Activated CD8-positive, alpha-beta T cell treated with anti-CD3 and anti-CD28 coated beads, Interleukin-2, amount 10 ng/mL, durations not matched to agents 7 days and 5 days (primary cell): ENCODE measurements at regions not wholly inside any gene's neighbourhood (a gene's known extent, or its start where the extent isn't known, plus 50 kb on each side); places are given as distances from the start of the nearest gene placed in this dataset.

Source experiments
- ATAC-seq: fragments of 150-1000 bp; cut with Tn5 transposase; one replicate; pipeline ENCODE4 v1.10.0; 2021; ENCODE audit warnings: moderate library complexity
- CTCF ChIA-PET: fragments of 350-600 bp; sonication (Branson Sonifier 250); formaldehyde crosslinking; loops from one replicate; lab custom pipeline; 2021; ENCODE audit warnings: antibody characterized with exemption; lab: Charles Lee
- POLR2A ChIA-PET: fragments of 350-600 bp; sonication (Branson Sonifier 250); formaldehyde crosslinking; loops from one replicate; lab custom pipeline; 2021; ENCODE audit warnings: antibody characterized with exemption; lab: Charles Lee
- DNase-seq: peaks from one replicate; pipeline ENCODE4 v3.0.0-alpha.2; 2020
- H3K27ac Mint-ChIP-seq: one replicate; pipeline ENCODE4 v1.8.0; 2021; ENCODE audit warnings: mild to moderate bottlenecking, mixed read lengths
- H3K27me3 Mint-ChIP-seq: one replicate; pipeline ENCODE4 v1.8.0; 2021; ENCODE audit warnings: low read depth, mixed read lengths
- H3K36me3 Mint-ChIP-seq: one replicate; pipeline ENCODE4 v1.8.0; 2021; ENCODE audit warnings: low read depth, mixed read lengths
- H3K4me1 Mint-ChIP-seq: one replicate; pipeline ENCODE4 v1.8.0; 2021; ENCODE audit warnings: low read depth, mixed read lengths
- H3K4me3 Mint-ChIP-seq: one replicate; pipeline ENCODE4 v1.8.0; 2021; ENCODE audit warnings: mild to moderate bottlenecking, mixed read lengths
- H3K9me3 Mint-ChIP-seq: one replicate; pipeline ENCODE4 v1.8.0; 2022; ENCODE audit warnings: mixed read lengths; ENCODE audit not compliant: insufficient read depth

DNA sequence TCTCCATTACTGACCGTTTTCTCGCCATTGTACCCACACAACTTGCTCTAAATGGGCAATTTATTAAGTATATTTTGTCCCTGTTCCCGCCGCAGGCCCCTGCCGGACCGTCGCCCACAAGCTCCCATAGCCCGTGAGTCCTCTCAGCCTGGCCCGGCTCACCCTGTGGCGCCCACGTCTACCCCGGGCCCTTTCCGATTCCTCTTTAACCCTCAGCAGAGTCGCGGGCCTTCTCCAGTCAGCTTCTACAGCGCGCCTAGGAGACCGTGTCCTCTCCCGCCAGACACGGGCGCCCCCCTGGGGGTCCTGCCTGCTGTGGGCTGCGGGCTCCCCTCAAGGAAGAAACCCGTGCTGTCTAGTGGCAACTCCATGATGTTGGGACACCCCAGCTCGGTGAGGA is 57.8 kb upstream of the SPATA31E1 start:
- no peak for ATAC-seq
- POLR2A ChIA-PET: no interaction called here
- CTCF ChIA-PET: no interaction called here
- DNase-seq: no peak
- no peaks in the 10 kb centered on the region for H3K4me1 Mint-ChIP-seq
- no peaks in the 10 kb centered on the region for H3K9me3 Mint-ChIP-seq
- H3K27ac Mint-ChIP-seq: no peak overlapping the region
- no peaks in the 10 kb centered on the region for H3K36me3 Mint-ChIP-seq
- no peak overlapping the region for H3K4me3 Mint-ChIP-seq
- H3K27me3 Mint-ChIP-seq: peaks cover 8% of the 10 kb centered on the region

GRCh38 chr9:87826331-87826730 is 56.3 kb upstream of the SPATA31E1 start:
- Mint-ChIP-seq H3K27ac (no peak overlapping the region), H3K9me3 (no peaks in the 10 kb centered on the region), H3K36me3 (no peaks in the 10 kb centered on the region), H3K4me1 (no peaks in the 10 kb centered on the region), H3K4me3 (no peak overlapping the region), H3K27me3 (peaks cover 9% of the 10 kb centered on the region)
- POLR2A ChIA-PET: no interaction called here
- DNase-seq: no peak
- CTCF ChIA-PET: interaction anchor here (0.9 kb wide), 1 partner anchor 14 kb away, joined by 3 read pairs; no protein-coding TSS in a partner anchor
- ATAC-seq: no peak

DNA sequence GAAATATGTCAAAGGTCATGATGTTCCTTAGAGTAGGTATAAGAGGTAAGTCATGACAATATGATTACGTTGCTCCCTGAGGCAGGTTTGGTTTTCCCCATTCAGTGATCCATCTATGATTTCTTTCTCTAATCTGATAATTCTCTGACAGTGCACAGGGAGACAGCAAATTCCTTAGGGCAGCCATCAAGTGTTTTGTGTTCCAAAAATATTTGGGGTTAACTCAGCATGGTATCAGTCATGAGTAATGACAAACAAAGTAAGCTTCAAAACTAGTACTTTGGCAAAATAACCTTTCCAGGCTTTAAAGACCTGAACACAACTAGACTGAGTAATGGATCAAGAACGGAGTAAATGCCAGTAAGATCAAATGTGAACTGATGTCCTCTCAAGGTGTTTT is 55.3 kb upstream of the SPATA31E1 start:
- POLR2A ChIA-PET: no interaction called here
- H3K4me3 Mint-ChIP-seq: no peak overlapping the region

GRCh38 chr9:87829756-87830155 is 52.9 kb upstream of the SPATA31E1 start:
- DNase-seq: no peak
- H3K27ac Mint-ChIP-seq: no peak overlapping the region
- POLR2A ChIA-PET: no interaction called here
- CTCF ChIA-PET: no interaction called here
- H3K4me1 Mint-ChIP-seq: no peaks in the 10 kb centered on the region
- peaks cover 8% of the 10 kb centered on the region for H3K27me3 Mint-ChIP-seq
- H3K36me3 Mint-ChIP-seq: no peaks in the 10 kb centered on the region
- no peak overlapping the region for H3K4me3 Mint-ChIP-seq
- H3K9me3 Mint-ChIP-seq: no peaks in the 10 kb centered on the region
- ATAC-seq: no peak

More for the DNA sequence above, 55.3 kb upstream of the SPATA31E1 start:
- Mint-ChIP-seq H3K27ac (no peak overlapping the region), H3K4me1 (no peaks in the 10 kb centered on the region), H3K36me3 (no peaks in the 10 kb centered on the region), H3K9me3 (no peaks in the 10 kb centered on the region), H3K27me3 (peaks cover 13% of the 10 kb centered on the region)
- ATAC-seq (no peak), DNase-seq (no peak)
- CTCF ChIA-PET: no interaction called here

GRCh38 chr9:87830446-87830845 is 52.2 kb upstream of the SPATA31E1 start:
- ATAC-seq: no peak
- Mint-ChIP-seq H3K36me3 (no peaks in the 10 kb centered on the region), H3K4me3 (no peak overlapping the region), H3K9me3 (no peaks in the 10 kb centered on the region), H3K27ac (no peak overlapping the region), H3K4me1 (no peaks in the 10 kb centered on the region), H3K27me3 (peaks cover 8% of the 10 kb centered on the region)
- POLR2A ChIA-PET: no interaction called here
- CTCF ChIA-PET: no interaction called here
- DNase-seq: no peak

DNA sequence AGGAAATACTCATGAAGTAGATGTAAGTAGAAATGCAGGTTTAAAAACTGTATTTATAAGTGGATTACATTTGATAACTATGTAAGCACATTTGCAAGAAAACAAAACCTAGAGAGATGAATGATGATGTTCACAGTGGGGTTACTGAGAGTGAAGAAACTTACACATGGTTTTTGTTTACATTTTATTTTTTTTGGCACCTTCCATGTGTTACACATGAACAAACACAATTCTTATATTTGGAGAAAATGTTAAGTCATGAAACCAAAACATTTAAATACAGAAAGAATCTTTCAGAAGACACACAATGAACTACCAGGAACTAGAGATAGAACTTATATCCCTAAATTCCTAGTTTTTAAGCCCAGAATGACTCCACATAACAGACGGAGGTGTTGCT is 51.5 kb upstream of the SPATA31E1 start:
- Mint-ChIP-seq H3K27me3 (peaks cover 8% of the 10 kb centered on the region), H3K9me3 (no peaks in the 10 kb centered on the region), H3K4me3 (no peak overlapping the region), H3K4me1 (no peaks in the 10 kb centered on the region), H3K27ac (no peak overlapping the region), H3K36me3 (no peaks in the 10 kb centered on the region)
- CTCF ChIA-PET: no interaction called here
- DNase-seq: no peak
- POLR2A ChIA-PET: no interaction called here
- no peak for ATAC-seq
